ENCODE measurements at regions not wholly inside any gene's neighbourhood (a gene's known extent, or its start where the extent isn't known, plus 50 kb on each side); places are given as distances from the start of the nearest gene placed in this dataset.
"Not testable (repeated sequence)": the region's sequence is repeated elsewhere in the genome, so short reads cannot be mapped to it uniquely, and the experiment has no call there.

DNA sequence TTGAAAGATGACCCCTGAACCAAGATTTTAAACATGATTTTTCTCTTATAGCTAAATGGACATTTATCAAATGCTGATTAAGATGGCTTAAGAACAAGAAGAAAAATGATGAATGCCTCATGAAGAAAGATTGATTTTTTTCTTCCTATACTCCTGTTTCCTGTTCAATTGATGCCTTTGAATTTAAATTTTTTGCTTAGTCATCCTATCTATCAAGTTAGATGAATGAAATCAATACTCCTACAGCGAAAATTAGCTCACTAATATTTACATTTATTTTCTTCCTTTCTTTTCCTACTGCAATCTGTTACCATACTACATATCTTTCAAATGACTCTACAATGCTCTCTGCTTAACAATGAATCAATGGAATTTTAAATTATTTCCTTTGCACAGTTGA is 773.6 kb upstream of the DIAPH2 start:
- 88 to 91% methylated on average over 1 of the region's 1 CpG for WGBS, 2 experiments
- no peaks in the 10 kb centered on the region for H3K4me1 ChIP-seq (ENCODE audit: control insufficient read depth, insufficient read depth, low read length)
- H3K36me3 ChIP-seq (ENCODE audit: control insufficient read depth, insufficient read depth, low read length), result no peaks in the 10 kb centered on the region
- no peaks in the 10 kb centered on the region for H3K9me3 ChIP-seq (ENCODE audit: control insufficient read depth, low read length)
- no peak overlapping the region for H3K27ac ChIP-seq (ENCODE audit: insufficient read depth, low read depth, low read length, poor library complexity, severe bottlenecking)
- no peak overlapping the region for H3K4me3 ChIP-seq (ENCODE audit: insufficient read depth, low read depth, low read length)
- no peaks in the 10 kb centered on the region for H3K27me3 ChIP-seq (ENCODE audit: control insufficient read depth, insufficient read depth, low read length, poor library complexity, severe bottlenecking)

DNA sequence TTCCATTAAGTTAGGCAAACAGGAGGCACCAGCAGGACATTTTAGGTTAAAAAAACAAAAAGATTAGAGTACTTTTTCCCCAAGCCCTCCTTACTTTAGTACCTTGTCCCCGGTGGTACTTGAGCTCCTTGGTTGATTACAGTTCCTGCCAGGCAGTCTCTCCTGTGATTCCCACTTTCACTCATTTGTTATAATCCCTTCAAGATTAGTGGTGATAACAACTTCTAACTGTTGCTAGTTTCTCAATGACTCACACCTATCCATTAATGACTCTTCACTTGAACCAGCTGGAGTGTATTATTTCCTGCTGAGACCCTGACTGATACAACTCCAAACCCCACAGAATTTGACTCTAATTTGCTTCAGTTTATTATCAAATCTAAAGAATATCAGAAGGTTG is 765.0 kb upstream of the DIAPH2 start:
- WGBS, 2 experiments, result 93 to 100% methylated on average over 1 of the region's 1 CpG
- H3K9me3 ChIP-seq (ENCODE audit: control insufficient read depth, low read length), result no peaks in the 10 kb centered on the region
- H3K4me3 ChIP-seq (ENCODE audit: insufficient read depth, low read depth, low read length), result no peak overlapping the region
- no peak overlapping the region for H3K27ac ChIP-seq (ENCODE audit: insufficient read depth, low read depth, low read length, poor library complexity, severe bottlenecking)
- no peaks in the 10 kb centered on the region for H3K36me3 ChIP-seq (ENCODE audit: control insufficient read depth, insufficient read depth, low read length)
- no peaks in the 10 kb centered on the region for H3K4me1 ChIP-seq (ENCODE audit: control insufficient read depth, insufficient read depth, low read length)
- H3K27me3 ChIP-seq (ENCODE audit: control insufficient read depth, insufficient read depth, low read length, poor library complexity, severe bottlenecking), result no peaks in the 10 kb centered on the region

DNA sequence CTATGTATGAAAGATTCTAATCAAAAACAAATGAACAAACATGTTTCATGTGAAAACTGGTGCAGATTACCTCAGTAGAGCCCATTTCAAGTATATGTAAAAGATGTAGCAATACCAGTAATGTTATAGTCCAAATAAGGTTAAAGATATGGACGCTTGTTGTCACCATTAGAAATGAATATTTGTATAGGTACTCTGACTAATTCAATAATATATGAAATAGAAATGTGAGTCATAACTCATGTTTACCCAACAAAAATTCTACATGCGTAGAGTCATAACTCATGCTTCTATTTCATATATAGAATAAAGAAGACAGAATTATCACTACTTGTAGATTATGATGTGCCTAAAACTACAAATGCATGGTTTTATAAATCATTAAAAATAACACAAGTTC is 739.1 kb upstream of the DIAPH2 start:
- no peaks in the 10 kb centered on the region for H3K27me3 ChIP-seq (ENCODE audit: control insufficient read depth, insufficient read depth, low read length, poor library complexity, severe bottlenecking)
- H3K27ac ChIP-seq (ENCODE audit: insufficient read depth, low read depth, low read length, poor library complexity, severe bottlenecking), result no peak overlapping the region
- H3K36me3 ChIP-seq (ENCODE audit: control insufficient read depth, insufficient read depth, low read length), result no peaks in the 10 kb centered on the region
- no peak overlapping the region for H3K4me3 ChIP-seq (ENCODE audit: insufficient read depth, low read depth, low read length)
- no CpG with 5 or more reads among the region's 2 CpGs for WGBS, 2 experiments
- no peaks in the 10 kb centered on the region for H3K9me3 ChIP-seq (ENCODE audit: control insufficient read depth, low read length)
- H3K4me1 ChIP-seq (ENCODE audit: control insufficient read depth, insufficient read depth, low read length), result no peaks in the 10 kb centered on the region

DNA sequence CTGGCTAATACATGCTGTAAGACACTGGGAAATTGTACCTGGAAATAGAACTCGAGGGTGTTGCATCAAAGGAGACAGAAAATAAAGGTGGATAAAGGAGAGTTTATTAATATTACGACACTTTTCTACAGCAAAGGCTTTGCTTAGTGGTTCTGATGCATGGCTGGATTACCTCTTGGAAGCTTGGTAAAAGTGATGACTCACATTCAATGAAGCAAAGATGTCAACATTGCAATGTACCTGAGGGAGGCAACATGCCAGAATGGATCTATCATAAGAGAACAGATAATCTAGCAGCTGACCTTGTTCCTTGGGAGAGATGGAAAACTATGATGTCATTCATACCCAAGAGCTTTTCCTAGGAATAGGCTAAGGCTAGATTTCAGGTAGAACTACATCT is 735.1 kb upstream of the DIAPH2 start:
- no peaks in the 10 kb centered on the region for H3K27me3 ChIP-seq (ENCODE audit: control insufficient read depth, insufficient read depth, low read length, poor library complexity, severe bottlenecking)
- 77 to 88% methylated on average over 2 of the region's 2 CpGs for WGBS, 2 experiments

DNA sequence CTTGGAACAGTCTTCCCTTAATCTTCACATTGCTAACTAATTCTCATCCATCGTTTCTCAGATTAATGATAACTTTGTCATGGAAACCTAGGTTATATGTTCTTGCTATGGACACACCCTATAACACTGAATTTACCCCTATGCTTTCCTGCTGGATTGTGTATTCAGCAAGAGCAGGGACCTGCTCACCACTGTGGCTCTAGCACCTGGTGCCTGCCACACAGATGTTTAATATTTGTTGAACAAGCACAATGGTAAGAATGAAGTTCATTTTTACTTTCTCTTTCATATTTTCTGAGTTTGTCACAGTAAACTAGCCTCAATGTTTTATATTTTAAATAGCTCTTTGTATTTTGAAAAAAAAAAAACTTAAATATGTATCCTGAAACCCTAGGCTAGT is 734.0 kb upstream of the DIAPH2 start:
- Histone ChIP-seq H3K4me1 (ENCODE audit: control insufficient read depth, insufficient read depth, low read length) (no peaks in the 10 kb centered on the region), H3K9me3 (ENCODE audit: control insufficient read depth, low read length) (no peaks in the 10 kb centered on the region), H3K36me3 (ENCODE audit: control insufficient read depth, insufficient read depth, low read length) (no peaks in the 10 kb centered on the region), H3K27ac (ENCODE audit: insufficient read depth, low read depth, low read length, poor library complexity, severe bottlenecking) (no peak overlapping the region), H3K27me3 (ENCODE audit: control insufficient read depth, insufficient read depth, low read length, poor library complexity, severe bottlenecking) (no peaks in the 10 kb centered on the region), H3K4me3 (ENCODE audit: insufficient read depth, low read depth, low read length) (no peak overlapping the region)
- WGBS, 2 experiments, result 89 to 100% methylated on average over 1 of the region's 1 CpG

More for the DNA sequence above, 735.1 kb upstream of the DIAPH2 start:
- H3K4me1 ChIP-seq (ENCODE audit: control insufficient read depth, insufficient read depth, low read length), result no peaks in the 10 kb centered on the region
- H3K27ac ChIP-seq (ENCODE audit: insufficient read depth, low read depth, low read length, poor library complexity, severe bottlenecking), result no peak overlapping the region
- H3K9me3 ChIP-seq (ENCODE audit: control insufficient read depth, low read length), result no peaks in the 10 kb centered on the region
- no peaks in the 10 kb centered on the region for H3K36me3 ChIP-seq (ENCODE audit: control insufficient read depth, insufficient read depth, low read length)
- no peak overlapping the region for H3K4me3 ChIP-seq (ENCODE audit: insufficient read depth, low read depth, low read length)

DNA sequence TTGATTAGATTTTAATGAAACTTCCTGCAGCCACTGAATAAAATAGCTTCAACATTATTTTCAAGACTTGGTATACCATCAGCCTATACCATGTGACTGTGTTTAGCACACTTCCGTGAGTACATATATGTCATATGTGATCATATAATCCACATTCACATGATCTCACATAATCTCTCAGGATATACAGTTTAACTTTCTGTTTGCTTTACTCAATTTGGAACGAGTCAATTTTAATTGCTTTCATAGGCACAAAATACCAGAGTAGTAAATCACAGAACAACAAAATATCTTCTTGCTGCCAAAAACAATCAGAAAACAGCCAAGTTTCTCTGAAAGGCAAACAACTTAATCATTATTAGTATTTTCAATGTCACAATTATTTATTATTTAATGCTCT is 731.1 kb upstream of the DIAPH2 start:
- H3K27me3 ChIP-seq (ENCODE audit: control insufficient read depth, insufficient read depth, low read length, poor library complexity, severe bottlenecking), result no peaks in the 10 kb centered on the region
- H3K9me3 ChIP-seq (ENCODE audit: control insufficient read depth, low read length), result no peaks in the 10 kb centered on the region
- H3K27ac ChIP-seq (ENCODE audit: insufficient read depth, low read depth, low read length, poor library complexity, severe bottlenecking), result no peak overlapping the region
- no peaks in the 10 kb centered on the region for H3K4me1 ChIP-seq (ENCODE audit: control insufficient read depth, insufficient read depth, low read length)
- H3K4me3 ChIP-seq (ENCODE audit: insufficient read depth, low read depth, low read length), result no peak overlapping the region
- 92 to 94% methylated on average over 1 to 2 of the region's 2 CpGs for WGBS, 2 experiments
- no peaks in the 10 kb centered on the region for H3K36me3 ChIP-seq (ENCODE audit: control insufficient read depth, insufficient read depth, low read length)

DNA sequence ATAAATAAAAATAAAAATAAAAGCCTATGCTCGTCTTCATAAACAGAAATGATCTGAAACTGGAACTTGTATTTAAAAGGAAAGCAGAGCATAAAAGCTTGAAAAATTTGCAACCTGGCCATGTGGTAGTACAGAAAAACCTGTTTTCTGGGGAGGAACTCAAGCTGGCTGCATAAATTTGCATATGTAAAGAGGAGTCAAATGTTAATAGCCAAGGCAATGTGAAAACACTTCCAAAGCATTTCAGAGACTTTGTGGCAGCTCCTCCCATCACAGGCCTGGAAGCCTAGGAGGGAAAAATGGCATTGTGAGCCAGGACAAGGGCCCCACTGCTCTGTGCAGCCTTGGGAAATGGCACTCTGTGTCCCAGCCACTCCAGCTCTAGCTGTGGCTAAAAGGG is 727.9 kb upstream of the DIAPH2 start:
- H3K27ac ChIP-seq (ENCODE audit: insufficient read depth, low read depth, low read length, poor library complexity, severe bottlenecking), result no peak overlapping the region

DNA sequence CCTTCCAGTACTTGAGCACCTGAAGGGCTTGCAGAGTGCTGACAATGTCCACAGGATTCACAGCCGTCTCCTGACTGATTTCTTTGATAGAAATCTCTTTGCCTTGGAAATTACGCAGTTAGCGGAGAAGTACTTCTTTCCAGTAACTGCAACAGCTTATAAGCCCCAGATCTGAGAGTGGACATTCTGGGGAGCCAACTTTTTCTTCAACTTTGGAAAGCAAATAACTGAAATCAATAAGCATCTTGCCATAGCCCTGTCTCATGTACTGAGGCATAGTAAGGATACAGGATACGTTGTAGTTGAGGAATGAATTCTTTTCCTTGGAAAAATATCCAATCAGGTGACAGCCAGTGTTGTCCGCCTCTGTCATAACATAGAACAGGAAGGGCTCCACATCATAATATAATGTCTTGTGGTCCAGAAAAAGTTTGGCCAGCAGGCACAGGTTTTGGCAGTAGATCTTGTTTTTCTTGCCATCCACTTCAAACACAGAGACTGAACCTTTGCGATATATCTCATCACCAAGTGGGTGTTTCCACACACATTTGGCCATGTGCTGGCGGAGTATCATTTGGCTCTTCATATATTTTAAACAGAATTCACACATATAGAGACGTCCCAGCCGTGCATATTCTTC is 711.1 kb upstream of the DIAPH2 start:
- H3K9me3 ChIP-seq (ENCODE audit: control insufficient read depth, low read length); H3K4me3 ChIP-seq (ENCODE audit: insufficient read depth, low read depth, low read length); H3K36me3 ChIP-seq (ENCODE audit: control insufficient read depth, insufficient read depth, low read length); H3K27me3 ChIP-seq (ENCODE audit: control insufficient read depth, insufficient read depth, low read length, poor library complexity, severe bottlenecking); H3K27ac ChIP-seq (ENCODE audit: insufficient read depth, low read depth, low read length, poor library complexity, severe bottlenecking); H3K4me1 ChIP-seq (ENCODE audit: control insufficient read depth, insufficient read depth, low read length): not testable (repeated sequence)
- WGBS, 2 experiments, result 94 to 96% methylated on average over 7 to 8 of the region's 9 CpGs

More for the DNA sequence above, 727.9 kb upstream of the DIAPH2 start:
- no peaks in the 10 kb centered on the region for H3K9me3 ChIP-seq (ENCODE audit: control insufficient read depth, low read length)
- no peaks in the 10 kb centered on the region for H3K27me3 ChIP-seq (ENCODE audit: control insufficient read depth, insufficient read depth, low read length, poor library complexity, severe bottlenecking)
- H3K4me1 ChIP-seq (ENCODE audit: control insufficient read depth, insufficient read depth, low read length), result no peaks in the 10 kb centered on the region
- no peak overlapping the region for H3K4me3 ChIP-seq (ENCODE audit: insufficient read depth, low read depth, low read length)
- no peaks in the 10 kb centered on the region for H3K36me3 ChIP-seq (ENCODE audit: control insufficient read depth, insufficient read depth, low read length)
- WGBS, 2 experiments, result 94 to 100% methylated on average over 1 of the region's 1 CpG

DNA sequence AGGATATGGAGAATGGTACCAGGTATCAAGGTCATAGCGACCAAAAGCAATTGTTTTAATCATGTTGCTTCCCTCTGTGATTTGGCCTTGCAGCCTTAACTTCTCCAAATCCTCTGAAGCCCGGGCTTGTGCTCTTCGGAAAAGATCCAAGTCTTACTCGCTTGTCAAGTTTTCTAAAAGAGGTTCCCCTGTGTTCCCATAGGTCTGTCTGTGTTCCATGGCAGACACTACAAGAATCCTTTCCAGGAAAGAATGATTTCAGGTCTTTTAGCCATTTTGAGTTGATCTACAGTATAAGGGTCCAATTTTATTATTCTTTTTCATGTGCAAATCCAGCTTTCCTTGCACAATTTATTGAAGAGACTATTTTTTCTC is 710.6 kb upstream of the DIAPH2 start:
- no peak overlapping the region for H3K4me3 ChIP-seq (ENCODE audit: insufficient read depth, low read depth, low read length)
- H3K9me3 ChIP-seq (ENCODE audit: control insufficient read depth, low read length), result no peaks in the 10 kb centered on the region
- no peaks in the 10 kb centered on the region for H3K27me3 ChIP-seq (ENCODE audit: control insufficient read depth, insufficient read depth, low read length, poor library complexity, severe bottlenecking)
- no peaks in the 10 kb centered on the region for H3K36me3 ChIP-seq (ENCODE audit: control insufficient read depth, insufficient read depth, low read length)
- 92 to 93% methylated on average over 4 of the region's 4 CpGs for WGBS, 2 experiments
- no peaks in the 10 kb centered on the region for H3K4me1 ChIP-seq (ENCODE audit: control insufficient read depth, insufficient read depth, low read length)
- H3K27ac ChIP-seq (ENCODE audit: insufficient read depth, low read depth, low read length, poor library complexity, severe bottlenecking), result no peak overlapping the region

DNA sequence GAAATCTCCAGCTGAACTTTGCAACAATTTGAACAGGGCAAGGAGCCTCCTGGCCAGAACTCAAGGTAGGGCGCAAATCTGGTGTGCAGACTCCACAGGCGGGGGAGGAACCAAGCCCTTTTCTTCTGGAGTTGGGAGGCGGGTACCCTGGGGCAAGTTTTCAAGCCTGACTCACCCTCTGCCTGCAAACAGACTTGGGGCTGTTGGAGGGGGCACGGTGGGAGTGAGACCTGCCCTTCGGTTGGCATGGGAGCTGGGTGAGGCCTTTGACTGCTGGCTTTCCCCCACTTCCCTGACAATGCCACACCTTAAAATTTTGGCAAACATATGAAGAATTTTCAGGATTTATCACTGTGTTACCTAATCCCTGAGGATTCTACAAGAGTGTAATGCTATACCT is 709.8 kb upstream of the DIAPH2 start:
- H3K9me3 ChIP-seq (ENCODE audit: control insufficient read depth, low read length), result no peaks in the 10 kb centered on the region
- 91 to 95% methylated on average over 4 to 5 of the region's 5 CpGs for WGBS, 2 experiments
- no peak overlapping the region for H3K27ac ChIP-seq (ENCODE audit: insufficient read depth, low read depth, low read length, poor library complexity, severe bottlenecking)
- no peaks in the 10 kb centered on the region for H3K27me3 ChIP-seq (ENCODE audit: control insufficient read depth, insufficient read depth, low read length, poor library complexity, severe bottlenecking)
- no peak overlapping the region for H3K4me3 ChIP-seq (ENCODE audit: insufficient read depth, low read depth, low read length)
- H3K4me1 ChIP-seq (ENCODE audit: control insufficient read depth, insufficient read depth, low read length), result no peaks in the 10 kb centered on the region
- no peaks in the 10 kb centered on the region for H3K36me3 ChIP-seq (ENCODE audit: control insufficient read depth, insufficient read depth, low read length)

DNA sequence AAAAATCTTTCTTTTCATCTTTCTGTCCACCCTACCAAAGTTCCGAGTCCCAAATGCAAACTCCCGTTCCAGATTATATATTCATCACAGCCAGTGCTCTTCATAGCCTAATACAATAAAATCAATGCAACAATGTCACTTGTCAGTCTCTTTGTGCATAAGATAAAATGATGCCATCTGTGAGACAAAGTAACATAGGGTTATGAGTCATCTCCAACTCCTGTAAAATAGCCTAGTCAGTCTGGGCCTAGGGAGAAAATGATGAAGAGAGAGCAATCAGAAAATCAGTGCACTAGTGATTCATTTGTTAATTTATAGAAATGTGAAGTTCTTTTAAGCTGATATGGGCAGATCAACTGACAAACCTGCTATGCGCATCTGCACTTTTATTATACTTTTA is 689.1 kb upstream of the DIAPH2 start:
- Histone ChIP-seq H3K4me1 (ENCODE audit: control insufficient read depth, insufficient read depth, low read length) (no peaks in the 10 kb centered on the region), H3K27ac (ENCODE audit: insufficient read depth, low read depth, low read length, poor library complexity, severe bottlenecking) (no peak overlapping the region), H3K36me3 (ENCODE audit: control insufficient read depth, insufficient read depth, low read length) (no peaks in the 10 kb centered on the region), H3K27me3 (ENCODE audit: control insufficient read depth, insufficient read depth, low read length, poor library complexity, severe bottlenecking) (no peaks in the 10 kb centered on the region), H3K4me3 (ENCODE audit: insufficient read depth, low read depth, low read length) (no peak overlapping the region), H3K9me3 (ENCODE audit: control insufficient read depth, low read length) (no peaks in the 10 kb centered on the region)
- WGBS, 2 experiments, result 94 to 100% methylated on average over 2 to 3 of the region's 3 CpGs
